ENCODE measurements at regions not wholly inside any gene's neighbourhood (a gene's known extent, or its start where the extent isn't known, plus 50 kb on each side); places are given as distances from the start of the nearest gene placed in this dataset.

GRCh38 chr5:124093658-124094057, 581.7 kb downstream of the CSNK1G3 start:
- Mint-ChIP-seq H3K4me1 (peaks cover 7 to 8% of the 10 kb centered on the region in 2 experiments), H3K9me3 (peaks cover 4 to 6% of the 10 kb centered on the region in 2 experiments; a peak in 4 of 5 replicates), H3K27me3 (ENCODE audit: low read depth) (no peaks in the 10 kb centered on the region), H3K27ac (no peak overlapping the region), H3K4me3 (no peak overlapping the region), H3K36me3 (ENCODE audit: insufficient read depth in 1 of 3, low read depth in 3 of 3) (peaks cover 0 to 15% (median 0%) of the 10 kb centered on the region in 3 experiments; a peak in 4 of 7 replicates)
- Histone ChIP-seq H3K56ac (ENCODE audit: insufficient read length, low read depth, low read length) (no peak overlapping the region), H2BK120ac (ENCODE audit: low read depth, low read length, poor library complexity, severe bottlenecking) (no peak overlapping the region), H4K91ac (ENCODE audit: insufficient read length, low read depth, low read length) (no peak overlapping the region), H3K14ac (ENCODE audit: insufficient read depth, low read length) (no peak overlapping the region), H3K9me3 (ENCODE audit: control insufficient read depth, low read depth, low read length) (no peaks in the 10 kb centered on the region), H2AFZ (ENCODE audit: low read length) (no peak overlapping the region), H3K27ac (ENCODE audit: insufficient read length, low read depth, low read length) (no peak overlapping the region), H4K8ac (replicated peaks; ENCODE audit: insufficient read length, low read depth, low read length) (no peak overlapping the region), H3K23me2 (ENCODE audit: insufficient read length, low read depth, low read length, poor library complexity, severe bottlenecking) (no peaks in the 10 kb centered on the region), H4K5ac (ENCODE audit: insufficient read length, low read depth, low read length) (no peak overlapping the region), H3K79me1 (ENCODE audit: insufficient read depth, low read depth, low read length, poor library complexity, severe bottlenecking) (no peaks in the 10 kb centered on the region), H3K4ac (ENCODE audit: low read depth, low read length) (no peak overlapping the region), H3K79me2 (ENCODE audit: insufficient read depth, low read length) (no peaks in the 10 kb centered on the region), H3K18ac (ENCODE audit: insufficient read length, low read depth, low read length) (no peak overlapping the region), H3K23ac (ENCODE audit: insufficient read length, low read depth, low read length) (no peak overlapping the region), H3K9ac (ENCODE audit: extremely low read depth, insufficient read length, low read length) (no peak overlapping the region), H2AK5ac (ENCODE audit: insufficient read length, low read length) (no peak overlapping the region), H2BK20ac (ENCODE audit: low read depth, low read length, poor library complexity, severe bottlenecking) (no peak overlapping the region), H2BK5ac (ENCODE audit: insufficient read length, low read length) (no peak overlapping the region), H2BK15ac (ENCODE audit: low read depth, low read length) (no peak overlapping the region), H3T11ph (ENCODE audit: low read length) (no peak overlapping the region), H3K27me3 (ENCODE audit: insufficient read depth, low read length) (no peaks in the 10 kb centered on the region), H3K4me2 (ENCODE audit: insufficient read depth, insufficient read length, low read length) (no peak overlapping the region), H2BK12ac (ENCODE audit: insufficient read length, low read depth, low read length) (no peak overlapping the region), H3K4me1 (ENCODE audit: insufficient read depth, low read length) (no peaks in the 10 kb centered on the region; the same call in 1 of the 2 replicates), H4K20me1 (ENCODE audit: control insufficient read depth, insufficient read depth, insufficient read length) (no peaks in the 10 kb centered on the region)
- TF ChIP-seq, protein P1, sequence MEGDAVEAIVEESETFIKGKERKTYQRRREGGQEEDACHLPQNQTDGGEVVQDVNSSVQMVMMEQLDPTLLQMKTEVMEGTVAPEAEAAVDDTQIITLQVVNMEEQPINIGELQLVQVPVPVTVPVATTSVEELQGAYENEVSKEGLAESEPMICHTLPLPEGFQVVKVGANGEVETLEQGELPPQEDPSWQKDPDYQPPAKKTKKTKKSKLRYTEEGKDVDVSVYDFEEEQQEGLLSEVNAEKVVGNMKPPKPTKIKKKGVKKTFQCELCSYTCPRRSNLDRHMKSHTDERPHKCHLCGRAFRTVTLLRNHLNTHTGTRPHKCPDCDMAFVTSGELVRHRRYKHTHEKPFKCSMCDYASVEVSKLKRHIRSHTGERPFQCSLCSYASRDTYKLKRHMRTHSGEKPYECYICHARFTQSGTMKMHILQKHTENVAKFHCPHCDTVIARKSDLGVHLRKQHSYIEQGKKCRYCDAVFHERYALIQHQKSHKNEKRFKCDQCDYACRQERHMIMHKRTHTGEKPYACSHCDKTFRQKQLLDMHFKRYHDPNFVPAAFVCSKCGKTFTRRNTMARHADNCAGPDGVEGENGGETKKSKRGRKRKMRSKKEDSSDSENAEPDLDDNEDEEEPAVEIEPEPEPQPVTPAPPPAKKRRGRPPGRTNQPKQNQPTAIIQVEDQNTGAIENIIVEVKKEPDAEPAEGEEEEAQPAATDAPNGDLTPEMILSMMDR (conservative IDR thresholded peaks at IDR 0.05), result no peak
- WGBS (ENCODE audit: extremely low coverage, insufficient read length, low lambda C conversion rate), result no CpG with 5 or more reads among the region's 1 CpG
- DNase-seq, result no peak
